Cardiac septum (tissue), 1 donor: ENCODE measurements at regions not wholly inside any gene's neighbourhood (a gene's known extent, or its start where the extent isn't known, plus 50 kb on each side); places are given as distances from the start of the nearest gene placed in this dataset.

Source experiments
- DNase-seq: peaks from one replicate; pipeline ENCODE4 v3.0.0-alpha.2; 2020; ENCODE audit warnings: low spot score
- intact Hi-C: fragments of 100-400 bp; cut with DNase I; formaldehyde crosslinking; loops from one replicate; pipeline ENCODE4 v1.14.0; 2022
- donor health status: DM: no; HTN: no; CAD: no.

DNA sequence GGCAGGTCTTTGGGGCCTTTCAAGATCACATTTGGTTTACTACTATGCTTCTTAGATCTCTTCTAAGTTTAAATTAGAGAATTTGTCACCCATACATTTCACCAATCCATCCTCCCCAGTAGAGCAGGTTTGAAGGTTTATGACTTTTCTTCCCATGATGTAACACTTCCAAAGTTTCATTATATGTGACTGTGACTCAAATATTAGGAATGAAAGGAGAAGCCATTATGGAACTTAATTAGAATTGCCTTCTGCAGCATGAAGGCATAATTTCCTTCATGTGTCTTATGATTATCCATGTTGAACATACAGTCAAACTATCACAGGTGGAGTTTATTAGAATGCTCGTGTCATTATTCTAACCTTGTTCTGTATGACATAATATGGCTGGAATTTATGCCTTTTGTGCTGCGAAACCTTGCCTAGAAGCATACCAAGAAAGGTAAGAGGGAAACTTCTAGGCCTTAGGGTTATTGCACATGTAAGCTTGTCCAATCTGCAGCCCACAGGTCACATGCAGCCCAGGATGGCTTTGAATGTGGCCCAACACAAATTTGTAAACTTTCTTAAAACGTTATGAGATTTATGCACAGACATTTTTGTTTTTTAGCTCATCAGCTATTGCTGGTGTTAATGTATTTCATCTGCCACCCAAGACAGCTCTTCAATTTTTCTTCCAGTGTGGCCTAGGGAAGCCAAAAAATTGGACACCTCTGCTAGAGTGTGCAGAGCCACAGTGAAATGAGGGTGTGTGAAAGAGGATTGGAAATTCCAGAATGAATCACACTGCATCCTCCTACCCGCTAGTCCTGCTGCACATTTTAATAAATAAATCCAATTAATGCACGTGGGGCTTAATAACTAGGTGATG lies 133.6 kb downstream of the TMEM26 start:
- DNase-seq, result no peak
- intact Hi-C loops, result no loop called here

DNA sequence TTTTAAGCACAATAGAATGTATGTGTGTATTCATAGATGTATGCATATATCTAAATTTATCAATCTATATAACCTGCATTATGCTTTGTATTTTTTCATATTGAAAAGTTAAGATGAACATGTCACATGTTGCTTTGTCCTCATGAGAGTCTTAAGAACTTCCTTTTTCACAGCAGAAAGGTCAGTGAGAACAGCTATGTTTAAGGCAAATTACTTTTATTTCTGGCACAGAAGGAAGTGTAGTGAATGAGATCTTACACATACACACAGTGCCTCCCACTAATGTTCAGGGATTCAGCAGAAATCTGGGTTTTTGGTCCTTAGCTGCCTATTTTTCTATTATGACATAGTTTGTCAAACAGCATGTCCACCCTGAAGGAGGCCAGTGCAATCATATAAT lies 134.8 kb downstream of the TMEM26 start:
- intact Hi-C loops, result no loop called here
- DNase-seq, result no peak

DNA sequence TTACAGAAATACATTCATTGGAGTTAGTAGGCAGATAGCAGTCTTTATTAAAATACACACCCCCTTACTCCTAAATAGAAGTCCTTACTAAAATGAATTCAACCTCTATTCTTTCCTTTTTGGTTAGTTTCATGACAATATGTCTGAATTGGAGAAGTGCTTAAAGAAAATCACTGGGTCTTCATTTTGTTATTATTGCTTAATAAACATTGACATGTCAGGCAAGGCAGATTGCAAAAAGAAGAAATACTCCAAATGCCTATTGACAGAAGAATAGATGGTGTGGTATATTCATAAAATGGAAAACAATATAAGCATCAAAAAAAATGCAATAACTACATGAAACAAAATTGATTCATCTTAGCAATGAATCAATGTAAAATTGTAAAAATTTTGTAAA lies 135.5 kb downstream of the TMEM26 start:
- intact Hi-C loops, result no loop called here
- no peak for DNase-seq

DNA sequence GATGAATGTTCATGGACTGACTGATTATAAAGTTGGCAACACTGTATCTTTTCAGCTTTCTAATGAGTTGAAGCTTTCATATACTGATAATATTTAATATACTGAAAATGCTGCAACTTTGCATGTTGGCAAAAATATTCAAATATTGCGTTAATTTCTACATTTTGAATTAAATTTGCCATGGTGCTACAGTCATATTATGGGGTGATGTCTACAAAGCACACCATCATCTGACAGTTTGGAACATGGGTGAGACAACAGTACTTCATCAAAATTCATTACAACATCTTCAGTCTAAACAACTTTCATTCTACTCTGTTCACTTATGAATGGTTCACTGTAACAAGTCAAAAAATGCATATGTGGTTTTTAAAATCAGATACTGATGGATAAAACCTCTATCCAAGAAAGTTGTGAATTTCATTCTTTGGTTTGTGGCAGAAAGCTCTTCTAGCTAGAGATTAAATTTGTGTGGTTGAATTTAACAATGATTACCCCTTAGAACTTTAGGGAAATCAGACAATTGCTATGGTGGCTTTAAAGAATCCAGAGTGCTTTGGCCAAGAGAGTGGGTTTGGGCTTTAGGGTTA lies 136.4 kb downstream of the TMEM26 start:
- intact Hi-C loops, result no loop called here
- no peak for DNase-seq

DNA sequence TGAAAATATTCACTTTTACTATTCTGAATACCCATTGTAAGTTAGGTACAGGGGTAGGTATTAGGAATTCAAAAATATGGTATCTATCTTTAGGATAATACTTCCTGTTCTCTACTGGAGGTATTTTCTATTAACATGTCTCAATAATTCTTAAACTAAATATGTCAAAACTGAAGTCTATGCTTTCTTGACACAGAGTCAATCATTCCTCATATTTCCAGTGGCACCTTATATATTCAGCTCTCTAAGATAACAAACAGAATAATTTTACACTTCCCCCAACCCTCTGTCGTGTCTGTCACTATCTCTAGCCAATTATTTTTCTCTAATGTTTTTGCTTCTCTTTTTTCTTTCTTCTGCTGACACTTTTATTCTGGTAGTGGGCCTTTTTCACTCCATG lies 138.9 kb downstream of the TMEM26 start:
- intact Hi-C loops, result no loop called here

DNA sequence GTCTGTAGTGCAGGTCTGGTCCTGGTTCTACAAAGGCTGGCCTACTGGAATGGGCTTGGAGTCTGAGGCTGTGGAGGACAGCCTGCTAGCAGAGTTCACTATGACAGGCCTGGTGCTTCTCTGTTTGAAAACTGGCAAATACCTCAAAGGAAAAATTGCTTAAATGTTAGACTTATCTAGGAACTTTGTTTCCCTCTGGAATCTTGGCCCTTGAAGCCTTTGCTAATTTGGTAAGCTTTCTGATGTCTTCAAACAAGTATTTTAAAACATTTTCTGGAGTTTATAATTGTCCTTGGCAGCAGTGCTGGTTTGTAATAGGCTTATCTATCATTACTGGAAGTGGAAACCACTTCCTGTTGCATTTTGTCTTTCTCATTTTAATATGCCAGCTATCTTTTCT lies 139.7 kb downstream of the TMEM26 start:
- no peak for DNase-seq
- intact Hi-C loops, result no loop called here

More for the DNA sequence above, 138.9 kb downstream of the TMEM26 start:
- DNase-seq, result no peak

DNA sequence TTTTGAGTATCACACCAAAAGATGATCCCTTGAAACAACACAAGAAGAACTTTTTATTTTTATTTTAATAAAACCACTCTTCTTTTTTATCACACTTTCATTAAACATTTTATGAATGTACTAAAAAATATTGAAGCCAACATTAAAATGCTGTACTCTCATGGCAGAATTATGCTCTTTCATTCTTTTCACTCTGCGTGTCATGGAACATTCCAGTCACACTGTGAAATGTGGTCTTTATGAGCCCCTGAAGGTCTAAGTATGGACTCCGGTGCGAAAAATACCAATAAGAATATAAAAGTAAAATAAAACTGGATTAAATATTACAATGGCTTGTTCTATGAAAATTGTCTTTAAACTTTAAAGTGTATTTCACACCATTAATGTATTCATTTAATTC lies 148.4 kb downstream of the TMEM26 start:
- intact Hi-C loops, result no loop called here
- no peak for DNase-seq

DNA sequence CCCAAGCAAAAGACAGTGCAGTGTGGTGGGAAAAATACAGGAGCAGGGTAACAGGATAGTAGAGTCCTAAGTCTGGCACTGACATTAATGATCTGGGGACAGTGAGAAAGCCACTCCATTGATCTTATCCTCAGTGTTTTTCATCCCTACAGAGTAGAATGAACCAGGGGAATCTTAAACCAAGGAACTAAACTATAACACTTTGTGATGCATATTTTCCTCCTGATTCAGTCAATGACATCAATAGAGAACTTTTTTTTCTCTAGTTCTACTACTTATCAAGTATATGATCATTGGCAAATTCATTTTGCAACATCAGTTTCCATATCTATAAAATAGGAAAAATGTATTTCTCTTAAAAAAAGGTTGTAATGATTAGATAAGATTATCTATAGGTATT lies 151.1 kb downstream of the TMEM26 start:
- intact Hi-C loops, result no loop called here
- no peak for DNase-seq

DNA sequence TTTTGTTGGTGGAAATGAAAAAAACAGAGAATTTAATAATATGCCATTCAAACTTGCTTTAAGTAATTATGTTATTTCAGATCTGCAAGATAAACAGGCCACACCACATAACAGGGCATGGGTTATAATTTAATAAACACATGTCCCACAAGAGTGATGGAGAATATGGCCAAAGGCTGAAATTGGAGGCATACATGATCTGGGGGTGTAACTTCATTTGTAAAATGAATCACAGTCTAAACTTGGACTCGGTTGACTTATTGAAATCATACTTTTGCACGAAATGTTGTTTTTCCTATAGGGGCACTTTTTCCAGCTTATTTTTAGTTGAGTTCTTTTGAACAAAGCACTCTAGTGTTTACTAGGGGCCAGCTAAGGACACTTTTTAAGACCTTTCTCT lies 151.6 kb downstream of the TMEM26 start:
- no peak for DNase-seq
- intact Hi-C loops, result no loop called here

DNA sequence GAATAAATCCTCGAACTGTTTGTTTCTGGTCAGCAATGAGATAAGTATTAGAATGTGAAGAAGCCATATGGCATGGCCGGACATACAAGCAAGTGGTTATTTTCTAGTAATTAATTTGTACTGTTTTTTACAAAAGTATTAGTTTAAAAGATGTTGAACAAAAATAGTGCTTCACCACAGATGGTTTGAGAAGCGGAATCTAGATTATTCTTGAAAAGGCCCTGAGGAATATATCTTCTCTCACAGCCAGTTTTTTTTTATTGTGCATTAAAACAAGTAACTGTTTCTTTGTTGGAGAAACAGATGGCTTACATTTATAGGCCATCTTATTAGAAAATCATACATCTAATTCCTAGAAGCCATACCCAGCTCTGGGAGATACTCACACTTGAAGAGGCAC lies 153.3 kb downstream of the TMEM26 start:
- intact Hi-C loops, result no loop called here
- DNase-seq, result no peak

DNA sequence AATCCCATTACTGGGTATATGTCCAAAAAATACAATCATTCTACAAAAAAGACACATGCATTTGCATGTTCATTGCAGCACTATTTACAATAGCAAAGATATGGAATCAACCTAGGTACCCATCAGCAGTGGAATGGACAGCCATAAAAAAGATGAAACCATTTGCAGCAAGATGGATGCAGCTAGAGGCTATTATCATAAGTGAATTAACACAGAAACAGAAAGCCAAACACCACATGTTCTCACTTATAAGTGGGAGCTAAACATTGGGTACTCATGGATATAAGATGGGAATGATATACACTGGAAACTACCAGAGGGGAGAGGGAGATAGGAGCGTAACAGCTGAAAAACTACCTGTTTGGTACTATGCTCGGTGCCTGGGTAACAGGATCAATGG lies 154.0 kb downstream of the TMEM26 start:
- DNase-seq, result no peak
- intact Hi-C loops, result no loop called here

DNA sequence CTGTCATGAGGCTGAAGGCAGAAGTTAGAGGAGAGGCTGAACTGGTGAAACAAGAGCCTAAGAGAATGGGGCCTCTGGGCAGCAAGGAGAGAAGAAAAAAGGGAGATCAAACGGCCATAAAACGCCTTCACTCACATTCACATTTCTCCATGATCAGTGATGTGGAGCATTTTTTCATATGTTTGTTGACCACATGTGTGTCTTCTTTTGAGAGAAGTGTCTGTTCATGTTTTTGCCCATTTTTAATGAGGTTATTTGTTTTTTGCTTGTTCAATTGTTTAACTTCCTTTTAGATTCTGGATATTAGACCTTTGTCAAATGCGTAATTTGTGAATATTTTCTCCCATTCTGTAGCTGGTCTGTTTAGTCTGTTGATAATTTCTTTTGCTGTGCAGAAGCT lies 155.0 kb downstream of the TMEM26 start:
- no peak for DNase-seq
- intact Hi-C loops, result no loop called here

DNA sequence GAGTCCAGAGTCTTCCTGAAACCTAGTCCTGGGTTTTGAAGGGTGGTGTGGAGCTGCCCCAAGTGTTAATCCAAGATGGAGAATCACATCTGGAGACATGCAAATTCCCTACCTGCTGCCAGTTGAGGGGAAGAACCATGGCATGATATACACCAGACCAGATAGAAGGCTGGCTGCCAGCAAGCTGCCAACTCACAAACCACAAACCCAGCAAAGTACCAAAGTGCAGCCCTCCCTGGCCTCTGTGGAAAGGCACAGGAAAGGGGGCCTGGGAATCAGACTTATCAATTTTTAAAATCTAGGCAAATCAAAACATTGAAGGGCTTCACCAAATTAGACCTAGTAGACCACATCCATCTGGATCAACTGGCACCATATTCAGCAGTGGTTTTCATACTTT lies 157.0 kb downstream of the TMEM26 start:
- intact Hi-C loops, result no loop called here
- DNase-seq, result no peak

DNA sequence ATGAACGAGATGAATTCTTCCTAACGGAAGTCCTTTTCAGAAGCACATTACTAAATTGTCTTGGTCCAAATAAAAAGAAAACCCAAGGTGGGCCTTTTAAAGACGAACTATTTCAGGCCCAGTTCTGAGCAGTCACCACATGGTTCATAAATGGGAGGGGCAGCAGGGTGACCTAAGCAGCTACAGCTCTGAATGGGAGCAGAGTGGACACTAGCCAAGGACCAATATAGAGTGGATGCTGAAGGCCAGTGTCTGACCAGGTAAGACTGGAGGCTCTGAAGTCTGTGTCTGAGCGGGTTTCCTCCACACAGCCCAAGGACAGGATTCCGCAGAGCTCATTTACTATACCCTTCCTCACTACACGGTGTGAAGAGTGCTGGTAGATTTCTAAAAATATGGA lies 159.1 kb downstream of the TMEM26 start:
- intact Hi-C loops, result no loop called here
- DNase-seq, result no peak

DNA sequence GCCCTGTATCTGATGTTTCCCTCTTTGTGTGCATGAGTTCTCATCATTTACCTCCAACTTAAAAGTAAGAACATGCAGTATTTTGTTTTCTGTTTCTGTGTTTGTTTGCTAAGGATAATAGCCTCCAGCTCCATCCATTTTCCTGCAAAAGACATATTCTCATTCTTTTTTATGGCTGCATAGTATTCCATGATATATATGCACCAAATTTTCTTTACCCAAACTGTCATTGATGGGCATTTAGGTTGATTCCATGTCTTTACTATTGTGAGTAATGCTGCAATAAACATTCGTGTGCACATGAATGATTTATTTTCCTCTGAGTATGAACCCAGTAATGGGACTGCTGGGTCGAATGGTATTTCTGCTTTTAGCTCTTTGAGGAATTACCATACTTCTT lies 163.4 kb downstream of the TMEM26 start:
- no peak for DNase-seq

DNA sequence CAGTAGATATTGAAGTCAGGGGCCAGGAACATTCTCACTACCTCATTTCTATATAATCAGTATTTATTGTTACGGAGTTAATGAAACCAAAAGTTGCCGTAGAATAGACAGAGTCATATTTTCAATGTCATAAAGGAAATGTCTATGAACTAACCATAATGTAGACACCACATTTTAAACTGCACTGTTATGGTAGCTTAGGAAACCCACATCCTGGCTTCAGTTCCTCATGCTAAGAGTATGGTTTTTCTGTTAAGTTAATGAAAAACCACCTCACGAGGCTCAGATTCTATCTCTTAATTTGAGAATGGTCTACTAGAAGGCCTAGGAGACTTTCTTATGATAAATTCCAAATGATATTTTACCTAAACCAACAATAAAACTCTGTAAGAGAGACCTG lies 166.5 kb downstream of the TMEM26 start:
- DNase-seq, result no peak
- intact Hi-C loops, result no loop called here

More for the DNA sequence above, 163.4 kb downstream of the TMEM26 start:
- intact Hi-C loops, result no loop called here

DNA sequence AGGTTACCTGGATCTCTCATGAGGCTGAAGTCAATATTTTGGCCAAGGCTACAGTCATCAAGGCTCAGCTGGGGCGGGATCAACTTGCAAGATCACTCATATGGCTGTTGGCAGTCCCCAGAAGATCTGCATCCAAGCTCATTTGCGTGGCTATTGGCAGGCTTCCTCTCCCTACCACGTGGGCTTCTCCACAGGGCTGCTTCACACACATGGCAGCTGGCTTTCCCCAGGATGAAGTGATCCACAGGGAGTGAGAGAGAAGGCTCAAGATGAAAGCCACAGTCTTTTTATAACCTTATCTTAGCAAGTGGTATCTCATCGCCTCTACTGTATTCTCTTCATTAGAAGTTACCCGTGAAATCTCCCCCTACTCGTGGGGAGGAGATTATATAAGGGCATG lies 167.4 kb downstream of the TMEM26 start:
- intact Hi-C loops, result no loop called here
- DNase-seq, result no peak

DNA sequence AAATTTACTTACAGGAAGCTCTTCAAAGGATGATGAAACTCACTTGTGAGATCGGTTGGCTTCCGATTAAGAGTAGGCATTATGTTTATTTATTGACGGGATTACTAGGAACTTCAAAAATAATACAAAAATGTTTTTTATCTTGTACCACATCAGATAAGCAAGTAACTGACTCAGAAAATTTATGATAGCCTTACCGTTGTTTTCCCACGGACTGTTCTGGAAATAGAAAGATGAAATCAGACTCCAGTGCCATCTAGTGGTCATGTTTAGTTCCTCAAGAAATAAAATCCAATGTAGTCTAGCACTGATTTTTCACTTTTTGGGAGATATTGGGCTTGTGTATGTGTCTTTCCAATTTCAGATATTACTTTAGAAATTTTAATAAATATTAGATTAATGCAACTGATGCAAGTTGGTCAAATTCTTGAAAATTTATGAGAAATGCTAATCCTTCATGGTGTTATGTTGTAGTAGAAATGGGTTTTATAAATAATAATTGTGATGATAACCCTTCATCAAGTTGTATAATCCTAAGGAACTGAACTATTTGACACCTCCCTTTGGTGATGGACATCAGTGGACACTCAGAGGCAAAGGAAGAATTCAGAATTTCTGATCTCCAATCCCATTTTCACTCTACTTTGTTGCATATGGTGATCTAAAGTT lies 168.8 kb downstream of the TMEM26 start:
- DNase-seq, result no peak
- intact Hi-C loops, result loop anchor here (5.0 kb wide), 3 partner anchors 142 to 467 kb away; no protein-coding TSS in a partner anchor

DNA sequence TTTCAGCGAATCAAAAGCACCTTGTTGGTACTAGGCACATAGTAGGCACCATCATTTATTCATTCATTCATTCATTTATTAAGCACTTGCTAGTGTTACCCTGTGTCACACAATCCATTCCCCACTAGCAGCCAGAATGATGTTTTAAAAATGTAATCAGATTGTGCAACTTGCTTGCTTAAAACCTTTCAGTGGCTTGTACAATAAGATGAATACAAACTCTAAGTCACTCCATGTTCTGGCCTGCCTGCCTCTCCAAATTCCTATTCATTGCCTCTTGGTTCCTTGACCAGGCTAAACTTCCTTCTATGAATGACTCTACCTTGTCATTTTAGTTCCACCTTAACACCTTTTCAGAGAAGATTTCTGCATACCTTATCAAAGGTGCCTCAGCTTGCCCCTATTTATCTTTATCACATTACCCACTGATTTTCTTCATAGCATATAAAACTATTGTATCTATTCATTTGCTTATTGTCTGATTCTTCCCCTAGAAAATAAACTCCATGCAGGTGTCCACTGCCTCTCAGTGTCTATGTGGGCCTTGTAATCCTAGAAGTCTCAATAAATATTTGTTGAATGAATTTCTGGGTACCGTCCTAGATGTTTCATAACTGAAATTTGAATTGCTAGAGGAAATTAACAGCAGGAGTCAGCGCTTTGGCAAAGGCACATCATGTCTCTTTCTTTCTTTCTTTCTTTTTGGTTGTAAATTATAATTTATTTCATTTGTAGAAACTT lies 169.5 kb downstream of the TMEM26 start:
- no peak for DNase-seq
- intact Hi-C loops, result loop anchor here (5.0 kb wide), 3 partner anchors 141 to 466 kb away; no protein-coding TSS in a partner anchor

DNA sequence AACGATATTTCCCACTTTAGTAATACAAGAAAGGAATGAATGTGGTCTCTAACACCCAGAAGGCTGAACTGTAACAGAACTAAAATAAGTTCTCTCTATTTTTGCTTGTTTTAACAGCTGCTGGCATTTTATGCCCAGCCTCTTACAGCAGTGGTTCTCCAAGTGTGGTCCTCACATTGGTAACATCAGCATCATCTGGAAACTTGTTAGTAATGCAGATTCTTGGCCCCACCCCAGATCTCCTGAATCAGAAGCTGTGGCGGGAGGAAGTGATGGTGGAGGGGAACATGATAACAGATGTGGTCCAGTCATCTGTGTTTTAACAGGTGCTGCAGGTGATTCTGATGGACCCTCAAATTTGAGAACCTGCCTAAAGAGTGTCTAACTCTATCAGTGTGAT lies 170.1 kb downstream of the TMEM26 start:
- DNase-seq, result no peak
- intact Hi-C loops, result loop anchor here (5.0 kb wide), 3 partner anchors 141 to 466 kb away; no protein-coding TSS in a partner anchor
